MCF 10A (cell line): ENCODE measurements at regions not wholly inside any gene's neighbourhood (a gene's known extent, or its start where the extent isn't known, plus 50 kb on each side); places are given as distances from the start of the nearest gene placed in this dataset.

Source experiments
- BruUV-seq: library from RNA; stranded (reverse); fragments of 400-500 nt; replicated peaks from 2 replicates; lab custom pipeline; 2021; lab: Mats Ljungman, UMichigan
- CTCF ChIA-PET: fragments of 300-600 bp; sonication (Branson Sonifier 250); formaldehyde crosslinking; extraction: SDS; loops from one replicate; lab custom pipeline; 2021; ENCODE audit warnings: antibody characterized with exemption, inconsistent platforms; lab: Yijun Ruan, JAX
- POLR2A ChIA-PET: fragments of 300-600, 350-650 bp; sonication (Branson Sonifier 250); formaldehyde crosslinking; extraction: SDS; loops from one replicate; lab custom pipeline; 2020; ENCODE audit warnings: antibody characterized with exemption, inconsistent platforms; lab: Yijun Ruan, JAX
- DNase-seq: peaks from one replicate; pipeline ENCODE4 v3.0.0-alpha.2; 2018; ENCODE audit not compliant: unreplicated experiment
- H3K27ac Mint-ChIP-seq: one replicate; pipeline ENCODE4 v1.8.0; 2022; ENCODE audit warnings: mild to moderate bottlenecking, low read depth, mixed read lengths; ENCODE audit not compliant: unreplicated experiment
- H3K27me3 Mint-ChIP-seq: one replicate; pipeline ENCODE4 v1.8.0; 2022; ENCODE audit warnings: mixed read lengths; ENCODE audit not compliant: insufficient read depth, unreplicated experiment
- H3K36me3 Mint-ChIP-seq: one replicate; pipeline ENCODE4 v1.8.0; 2022; ENCODE audit warnings: mild to moderate bottlenecking, moderate library complexity, mixed read lengths; ENCODE audit not compliant: insufficient read depth, unreplicated experiment
- H3K4me1 Mint-ChIP-seq: one replicate; pipeline ENCODE4 v1.8.0; 2022; ENCODE audit warnings: mixed read lengths; ENCODE audit not compliant: insufficient read depth, unreplicated experiment
- H3K4me3 Mint-ChIP-seq: one replicate; pipeline ENCODE4 v1.8.0; 2022; ENCODE audit warnings: mild to moderate bottlenecking, moderate library complexity, mixed read lengths; ENCODE audit not compliant: unreplicated experiment
- H3K9me3 Mint-ChIP-seq: one replicate; pipeline ENCODE4 v1.8.0; 2022; ENCODE audit warnings: mixed read lengths; ENCODE audit not compliant: unreplicated experiment
- CTCF ChIP-seq: fragments of 200-600 bp; IDR thresholded peaks from one replicate; pipeline ENCODE4 v1.8.0; 2022; ENCODE audit warnings: antibody characterized with exemption, mild to moderate bottlenecking; ENCODE audit not compliant: unreplicated experiment
- intact Hi-C: fragments of 100-400 bp; cut with micrococcal nuclease; formaldehyde crosslinking; loops from 2 replicates; pipeline ENCODE4 v1.14.1; 2022

DNA sequence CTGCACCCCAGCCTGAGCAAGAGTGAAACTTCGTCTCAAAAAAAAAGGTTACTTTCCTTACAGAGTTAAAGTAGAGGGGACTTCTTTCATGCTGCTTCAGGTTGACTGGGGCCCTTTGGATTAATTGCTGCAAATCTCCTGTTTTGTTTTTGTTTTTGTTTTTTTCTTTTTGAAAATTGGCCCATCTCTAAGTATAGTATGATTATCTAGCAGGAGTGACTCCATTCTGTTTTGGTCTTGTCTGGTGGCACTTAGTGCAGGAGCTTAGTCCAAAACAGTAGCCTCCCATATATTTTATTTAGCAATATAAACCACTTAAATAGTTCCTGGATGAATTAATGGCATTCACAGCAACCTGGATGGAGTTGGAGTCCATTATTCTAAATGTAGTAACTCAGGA lies 113.0 kb downstream of the RPL22L1 start:
- Mint-ChIP-seq H3K4me1 (peaks cover 23% of the 10 kb centered on the region), H3K4me3 (no peak overlapping the region), H3K9me3 (no peaks in the 10 kb centered on the region), H3K36me3 (no peaks in the 10 kb centered on the region), H3K27ac (no peak overlapping the region), H3K27me3 (no peaks in the 10 kb centered on the region)
- intact Hi-C loops, result no loop called here
- no peak for DNase-seq
- CTCF ChIA-PET, result no interaction called here
- no peak for TF ChIP-seq CTCF
- no TSS peak for BruUV-seq
- POLR2A ChIA-PET, result no interaction called here

DNA sequence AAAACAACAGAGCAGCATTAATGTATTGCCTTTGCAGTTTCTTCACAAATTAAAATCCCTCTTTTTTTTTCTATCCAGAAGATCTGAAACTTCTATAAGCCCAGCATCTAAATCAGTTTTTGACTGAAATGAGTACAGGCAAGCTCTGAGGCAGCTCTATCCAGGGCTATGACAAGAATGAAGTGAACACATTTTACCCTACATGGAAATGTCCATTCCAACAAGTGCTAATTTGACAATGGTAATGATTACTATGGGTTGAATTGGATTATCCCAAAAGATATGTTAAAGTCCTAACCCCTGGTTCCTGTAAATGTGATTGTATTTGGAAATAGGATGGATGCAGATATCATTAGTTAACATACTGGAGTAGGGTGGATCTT lies 115.7 kb downstream of the RPL22L1 start:
- no peak for DNase-seq
- no peak for TF ChIP-seq CTCF
- peaks cover 49% of the 10 kb centered on the region for H3K4me1 Mint-ChIP-seq
- peaks cover 5% of the 10 kb centered on the region for H3K9me3 Mint-ChIP-seq
- no peaks in the 10 kb centered on the region for H3K27me3 Mint-ChIP-seq
- H3K36me3 Mint-ChIP-seq, result no peaks in the 10 kb centered on the region
- BruUV-seq, result no TSS peak
- no peak overlapping the region for H3K4me3 Mint-ChIP-seq
- H3K27ac Mint-ChIP-seq, result no peak overlapping the region
- intact Hi-C loops, result no loop called here
- ChIA-PET POLR2A (no interaction called here), CTCF (interaction anchor here (1.1 to 2.4 kb wide), 2 partner anchors 55 to 340 kb away, joined by 4 to 8 read pairs; no protein-coding TSS in a partner anchor)

DNA sequence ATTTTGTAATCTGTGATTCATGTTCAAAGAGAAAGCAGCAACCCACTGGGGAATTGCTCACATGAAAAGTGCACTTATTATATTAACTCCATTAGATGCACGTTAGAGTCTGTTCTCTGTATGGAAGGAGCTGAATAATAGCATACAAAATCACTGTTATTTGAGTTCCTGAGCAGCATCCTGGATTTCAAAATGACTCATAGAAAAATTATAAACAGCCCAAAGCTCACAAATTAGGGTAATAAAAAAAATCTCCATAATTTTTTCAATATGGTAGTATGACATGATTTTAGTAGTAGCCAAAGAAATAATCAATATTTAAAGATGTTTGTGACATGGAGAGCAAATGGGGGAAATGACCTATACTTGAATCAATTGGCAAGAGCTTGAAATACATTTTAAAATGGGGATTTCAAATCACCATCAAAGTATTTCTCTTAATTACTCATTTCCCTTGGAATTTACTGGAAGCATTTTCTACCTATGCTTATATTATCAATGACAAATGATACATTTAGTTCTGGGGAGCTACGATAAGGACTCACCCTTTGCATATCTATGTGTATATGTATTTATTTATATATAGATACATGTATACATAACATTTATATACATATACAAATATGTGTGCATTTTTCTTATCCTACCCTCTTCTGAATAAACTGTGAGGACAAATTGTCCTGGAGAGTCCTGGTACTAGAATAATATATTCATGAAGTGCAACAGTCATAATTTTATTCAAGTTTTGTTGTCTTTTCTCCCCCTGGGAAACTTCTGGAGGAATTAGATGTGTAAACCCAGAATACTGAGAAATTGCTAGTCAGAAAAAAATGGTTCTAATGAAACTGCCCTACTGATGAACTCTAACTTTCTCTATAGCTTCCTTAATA lies 116.3 kb downstream of the RPL22L1 start:
- no TSS peak for BruUV-seq
- ChIA-PET CTCF (interaction anchor here (0.7 to 2.4 kb wide), 3 partner anchors 56 to 339 kb away, joined by 3 to 8 read pairs (median 4); no protein-coding TSS in a partner anchor), POLR2A (no interaction called here)
- Mint-ChIP-seq H3K36me3 (no peaks in the 10 kb centered on the region), H3K27ac (peak overlapping the region; percentile 59), H3K27me3 (no peaks in the 10 kb centered on the region), H3K4me1 (peaks cover 54% of the 10 kb centered on the region), H3K9me3 (peaks cover 8% of the 10 kb centered on the region), H3K4me3 (no peak overlapping the region)
- no peak for TF ChIP-seq CTCF
- intact Hi-C loops, result no loop called here
- DNase-seq, result no peak

DNA sequence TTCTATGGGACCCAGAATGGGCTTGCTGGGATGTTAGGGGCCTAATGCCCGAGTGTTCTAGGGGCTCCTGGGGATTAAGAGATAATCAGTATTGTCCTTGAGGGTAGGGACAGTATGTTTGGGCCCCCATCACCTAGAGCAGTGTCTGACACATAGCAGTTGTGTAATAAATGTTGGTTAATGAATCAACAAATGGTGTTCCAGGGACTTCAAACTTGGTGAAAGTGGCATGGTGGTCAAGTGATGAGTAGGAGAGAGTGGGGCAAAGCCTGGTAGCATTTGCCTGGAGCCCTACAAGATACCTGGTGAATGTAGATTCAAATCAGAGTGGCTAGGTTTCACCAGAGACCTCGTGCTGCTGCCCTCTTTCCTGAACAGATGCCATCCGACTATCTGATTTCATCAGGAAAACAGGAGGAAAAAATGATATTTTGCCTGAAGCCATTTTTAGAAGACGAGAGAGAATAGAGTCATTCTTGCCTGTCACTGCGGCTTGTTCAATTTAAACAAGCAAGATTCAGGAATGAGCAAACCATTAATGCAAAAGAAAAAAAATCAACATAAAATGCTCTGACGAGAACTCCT lies 117.3 kb downstream of the RPL22L1 start:
- TF ChIP-seq CTCF, result no peak
- ChIA-PET CTCF (interaction anchor here (2.4 kb wide), 1 partner anchor 59 kb away, joined by 9 read pairs; no protein-coding TSS in a partner anchor), POLR2A (interaction anchor here (1.1 to 3.2 kb wide), 3 partner anchors 10 to 58 kb away, joined by 4 to 22 read pairs (median 14); no protein-coding TSS in a partner anchor)
- intact Hi-C loops, result no loop called here
- peaks cover 9% of the 10 kb centered on the region for H3K9me3 Mint-ChIP-seq
- H3K27ac Mint-ChIP-seq, result peak overlapping the region; percentile 59
- H3K27me3 Mint-ChIP-seq, result no peaks in the 10 kb centered on the region
- no peaks in the 10 kb centered on the region for H3K36me3 Mint-ChIP-seq
- no TSS peak for BruUV-seq
- no peak overlapping the region for H3K4me3 Mint-ChIP-seq
- peaks cover 54% of the 10 kb centered on the region for H3K4me1 Mint-ChIP-seq
- DNase-seq, result peak; percentile 45
